HG02981 (cell line): ENCODE measurements at regions not wholly inside any gene's neighbourhood (a gene's known extent, or its start where the extent isn't known, plus 50 kb on each side); places are given as distances from the start of the nearest gene placed in this dataset.

Experiments
- ATAC-seq: cut with Tn5 transposase; IDR thresholded peaks from one replicate; pipeline ENCODE4 v1.9.1; 2021; ENCODE audit warnings: mild to moderate bottlenecking, moderate library complexity; ENCODE audit not compliant: unreplicated experiment

- no peak for ATAC-seq
Observed at GRCh38 chr2:35378791-35379190, 976.8 kb upstream of the CRIM1 start.

DNA sequence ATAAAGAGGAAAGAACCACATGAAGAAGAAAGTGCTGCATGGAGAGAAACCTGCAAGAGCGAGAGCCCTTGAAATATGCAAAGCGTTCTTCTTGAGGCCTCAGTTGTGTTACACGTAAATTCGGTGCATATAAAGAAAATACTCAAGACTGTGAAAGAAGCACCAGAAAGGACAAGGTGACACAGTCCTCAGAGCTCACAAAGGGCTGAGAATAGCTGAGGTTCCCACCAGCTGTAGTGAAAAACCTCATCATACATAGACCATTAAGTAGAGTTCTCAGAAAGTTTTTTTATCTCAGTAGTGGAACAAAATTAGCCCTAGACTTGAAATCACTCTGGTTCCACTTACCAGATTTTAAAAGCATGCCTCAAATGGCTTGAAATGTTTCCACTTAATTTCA is 980.7 kb upstream of the CRIM1 start:
- ATAC-seq, result no peak

DNA sequence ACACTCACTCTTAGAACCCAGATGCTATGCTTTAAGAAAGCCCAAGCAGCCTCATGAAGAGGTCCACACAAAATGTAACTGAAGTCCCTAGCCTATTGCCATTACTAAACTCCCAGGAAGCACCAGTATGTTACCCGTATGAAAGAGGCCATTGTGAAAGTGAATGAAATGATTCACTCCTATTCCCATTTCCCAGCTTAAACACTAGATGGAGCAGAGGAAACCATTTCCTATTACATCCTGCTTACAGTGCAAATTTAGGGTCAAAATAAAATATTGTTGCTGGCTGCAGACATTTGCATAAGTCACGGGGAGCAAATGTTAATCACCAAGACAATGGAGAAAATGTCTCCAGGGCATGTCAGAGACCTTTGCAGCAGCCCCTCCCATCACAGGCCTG is 989.7 kb upstream of the CRIM1 start:
- no peak for ATAC-seq

DNA sequence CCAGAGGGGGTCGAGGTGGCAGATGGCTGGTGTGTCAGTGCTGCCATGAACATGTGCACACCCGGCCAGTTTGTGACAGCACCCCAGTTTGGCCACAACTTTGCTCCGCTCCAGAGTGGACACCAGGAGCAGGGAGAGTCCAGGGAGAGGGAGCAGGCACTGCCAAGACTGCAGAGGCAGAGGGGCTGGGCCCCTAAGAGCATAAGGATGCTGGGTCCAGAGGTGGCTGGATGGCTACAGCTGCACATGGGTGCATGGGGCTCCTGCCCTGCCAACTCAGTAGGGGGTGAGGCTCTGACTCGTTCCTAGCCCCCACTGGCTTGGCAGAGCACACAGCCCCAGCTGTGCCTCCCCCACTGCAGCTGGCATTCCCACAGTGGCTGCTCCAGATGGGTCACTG is 999.2 kb upstream of the CRIM1 start:
- no peak for ATAC-seq

GRCh38 chr2:35355056-35355455 is 1000.5 kb upstream of the CRIM1 start:
- ATAC-seq, result no peak

DNA sequence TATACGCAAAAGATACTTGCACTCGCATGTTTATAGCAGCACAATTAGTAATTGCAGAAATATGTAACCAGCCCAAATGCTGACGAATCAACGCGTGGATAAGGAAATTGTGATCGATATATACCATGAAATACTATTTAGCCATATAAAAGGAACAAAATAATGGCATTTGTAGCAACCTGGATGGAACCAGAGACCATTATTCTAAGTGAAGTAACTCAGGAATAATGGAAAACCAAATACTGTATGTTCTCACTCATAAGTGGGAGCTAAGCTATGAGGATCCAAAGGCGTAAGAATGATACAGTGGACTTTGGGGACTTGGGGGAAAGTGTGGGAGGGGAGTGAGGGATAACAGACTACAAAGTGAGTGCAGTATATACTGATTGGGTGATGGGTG is 1008.0 kb upstream of the CRIM1 start:
- no peak for ATAC-seq

DNA sequence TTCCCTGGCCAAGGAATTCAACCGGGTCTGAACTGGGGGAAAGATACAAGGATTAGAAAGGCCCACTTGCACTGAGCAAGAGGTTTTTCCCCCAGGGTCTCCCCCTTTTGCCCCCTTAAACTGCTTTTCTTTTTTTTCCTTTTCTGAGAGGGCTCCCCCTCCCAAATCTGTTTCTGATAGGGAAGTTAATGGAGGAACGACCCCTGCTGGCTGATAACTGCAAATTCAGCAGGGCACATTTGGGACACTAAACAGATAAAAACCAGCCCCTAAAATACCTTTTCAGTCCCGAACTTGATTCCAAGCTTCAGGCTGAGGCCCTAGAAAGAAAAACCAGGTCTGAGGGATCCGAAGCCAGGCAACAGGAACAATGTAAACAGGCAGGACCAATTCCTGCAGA is 1012.4 kb upstream of the CRIM1 start:
- ATAC-seq, result no peak

DNA sequence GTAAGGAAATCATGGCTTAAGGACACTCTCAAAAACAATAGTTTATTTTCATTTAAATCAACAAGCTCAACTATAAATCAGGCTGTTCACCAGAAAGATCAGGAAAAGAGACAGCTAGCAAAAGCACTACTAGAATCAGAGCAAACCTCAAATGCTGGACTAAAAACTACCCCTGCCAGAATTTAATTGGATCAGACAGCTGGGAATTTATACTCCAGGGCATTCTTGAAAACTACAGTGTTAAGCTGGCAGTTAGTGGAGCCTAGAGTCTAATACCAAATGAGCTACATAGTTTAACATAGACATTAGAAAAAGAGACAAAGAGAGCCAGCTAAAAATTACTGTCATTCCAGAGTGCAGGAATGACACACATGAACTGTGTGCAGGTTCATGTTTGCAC is 1016.4 kb upstream of the CRIM1 start:
- no peak for ATAC-seq

DNA sequence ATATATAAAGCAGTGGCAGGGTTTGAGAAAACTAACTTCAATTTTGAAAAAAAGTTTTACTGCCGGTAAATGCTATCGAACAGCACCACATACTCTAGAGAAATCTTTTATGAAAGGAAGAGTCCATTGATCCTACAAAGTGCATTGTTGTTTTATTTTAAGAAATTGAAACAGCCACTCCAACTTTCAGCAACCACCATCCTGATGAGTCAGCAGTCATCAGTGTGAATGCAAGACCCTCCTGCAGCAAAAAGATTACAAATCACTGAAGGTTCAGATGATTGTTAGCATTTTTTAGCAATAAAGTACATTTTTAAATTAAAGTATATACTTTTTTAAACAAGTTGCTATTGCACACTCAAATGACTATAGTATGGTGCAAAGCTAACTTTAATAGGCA is 1017.7 kb upstream of the CRIM1 start:
- no peak for ATAC-seq

DNA sequence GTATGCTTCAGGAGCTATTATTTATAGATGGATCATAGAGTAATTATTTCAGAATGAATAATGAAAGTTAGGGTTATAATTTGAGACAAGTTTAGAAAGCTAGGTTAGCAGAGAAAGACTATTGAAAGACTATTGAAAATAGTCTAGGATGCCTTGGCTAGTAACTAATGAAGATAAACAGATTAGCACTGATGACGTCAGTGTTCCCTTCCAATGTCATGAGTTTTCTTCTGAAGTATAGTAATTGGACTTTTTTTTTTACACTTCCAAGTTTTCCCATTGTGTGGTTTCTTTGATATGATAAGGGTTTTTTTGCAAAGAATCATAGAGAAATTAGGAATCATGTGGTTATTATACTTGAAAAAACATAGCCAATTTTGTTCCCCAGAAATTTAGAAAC is 1041.5 kb upstream of the CRIM1 start:
- no peak for ATAC-seq

DNA sequence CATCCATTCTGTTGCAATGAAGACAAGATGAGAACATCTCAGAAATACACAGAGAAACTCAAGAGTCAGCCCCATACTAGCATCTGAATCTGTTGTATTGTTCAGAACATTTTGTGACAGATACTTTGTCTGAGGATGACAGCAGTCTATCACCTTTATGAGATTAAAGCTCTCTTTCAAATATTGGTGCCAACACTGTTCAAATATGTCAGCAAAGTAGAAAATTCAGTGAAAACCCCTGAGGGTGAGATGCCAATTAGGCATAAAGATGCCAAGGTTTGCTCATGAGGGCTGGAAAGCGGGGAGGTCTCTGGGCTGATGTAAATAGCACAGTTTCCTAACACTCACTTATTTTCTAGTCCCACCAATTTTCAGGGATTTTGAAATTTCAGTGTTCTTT is 1054.2 kb upstream of the CRIM1 start:
- no peak for ATAC-seq

DNA sequence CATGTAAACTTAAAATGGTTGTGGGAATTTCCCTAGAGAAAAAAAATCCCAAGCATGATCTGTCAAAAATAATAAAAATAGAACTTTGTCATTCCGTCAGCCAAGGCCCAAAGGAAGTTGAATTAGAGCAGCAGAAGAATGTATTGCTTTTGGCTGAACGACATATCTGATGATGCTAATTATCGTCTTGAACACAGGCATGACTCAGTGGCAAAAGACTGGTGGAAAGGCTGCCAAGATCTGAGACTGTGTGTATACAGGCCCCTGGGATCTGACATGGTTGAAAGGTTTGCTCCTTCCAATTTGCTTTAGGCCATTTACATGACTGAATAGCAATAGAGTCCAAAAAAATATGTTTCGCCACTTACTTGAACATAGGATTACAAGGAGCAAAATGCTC is 1057.1 kb upstream of the CRIM1 start:
- ATAC-seq, result no peak

DNA sequence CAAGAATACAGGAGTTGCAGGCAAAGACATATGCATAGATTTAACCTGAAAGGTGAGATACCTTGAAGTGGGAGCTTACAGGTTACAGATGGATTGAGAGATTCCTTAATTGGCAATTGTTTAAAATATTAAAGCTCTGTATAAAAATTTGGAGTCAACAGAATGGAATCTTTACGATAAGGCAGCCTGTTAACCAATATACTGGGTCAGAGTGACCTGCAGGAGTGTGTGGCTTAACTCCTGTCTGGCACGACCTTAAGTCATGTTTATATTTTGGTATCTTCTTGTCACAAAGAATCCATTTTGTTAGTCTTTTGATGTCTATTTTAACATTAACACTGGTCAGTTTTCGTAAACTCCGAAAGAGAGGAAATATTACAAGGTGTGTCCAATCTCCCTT is 1058.2 kb upstream of the CRIM1 start:
- no peak for ATAC-seq

- no peak for ATAC-seq
Observed at GRCh38 chr2:35294636-35295263, 1060.8 kb upstream of the CRIM1 start.

- ATAC-seq, result no peak
Observed at GRCh38 chr2:35293261-35293660, 1062.3 kb upstream of the CRIM1 start.

DNA sequence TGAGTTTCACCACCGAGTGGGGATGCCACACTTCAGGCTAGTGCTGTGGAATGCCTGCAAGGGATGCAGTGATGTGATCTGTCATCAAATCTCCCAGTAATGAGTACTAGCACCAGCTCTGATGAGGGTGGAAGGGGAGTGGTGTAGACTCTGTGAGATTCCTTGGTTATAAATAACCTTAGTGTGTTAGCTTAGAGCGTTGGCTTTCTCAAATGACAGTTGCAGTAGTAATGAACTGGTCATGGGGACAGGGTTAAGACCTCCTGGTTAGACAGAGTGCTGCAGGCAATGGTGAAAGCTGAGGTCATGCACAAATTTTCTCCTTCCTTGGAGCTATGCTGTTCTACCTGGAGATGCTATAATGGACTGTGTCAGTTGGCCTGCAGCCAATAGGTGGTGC is 1063.4 kb upstream of the CRIM1 start:
- no peak for ATAC-seq

GRCh38 chr2:35281702-35282101 is 1073.9 kb upstream of the CRIM1 start:
- no peak for ATAC-seq

GRCh38 chr2:35255826-35256225 is 1099.8 kb upstream of the CRIM1 start:
- no peak for ATAC-seq

GRCh38 chr2:35251156-35251555 is 1104.4 kb upstream of the CRIM1 start:
- no peak for ATAC-seq

DNA sequence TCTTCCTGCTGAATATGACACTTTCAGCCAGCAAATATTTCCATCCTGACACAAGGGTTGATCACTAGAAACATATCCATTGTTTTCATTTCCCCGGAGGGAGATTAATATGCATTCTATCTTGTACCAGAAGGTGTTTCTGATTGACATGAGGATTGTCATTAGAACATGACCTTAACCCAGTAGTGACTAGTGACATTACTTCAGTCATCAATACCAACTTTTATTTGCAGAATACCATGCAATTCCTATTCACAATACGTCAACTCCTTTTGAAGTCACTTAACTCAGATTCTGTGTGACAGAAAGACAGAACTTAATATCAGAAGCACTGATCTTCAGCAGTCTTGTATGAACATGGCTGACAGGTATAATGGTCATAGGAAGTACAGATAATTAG is 1108.9 kb upstream of the CRIM1 start:
- ATAC-seq, result no peak

GRCh38 chr2:35228584-35228983 is 1127.0 kb upstream of the CRIM1 start:
- ATAC-seq, result no peak

DNA sequence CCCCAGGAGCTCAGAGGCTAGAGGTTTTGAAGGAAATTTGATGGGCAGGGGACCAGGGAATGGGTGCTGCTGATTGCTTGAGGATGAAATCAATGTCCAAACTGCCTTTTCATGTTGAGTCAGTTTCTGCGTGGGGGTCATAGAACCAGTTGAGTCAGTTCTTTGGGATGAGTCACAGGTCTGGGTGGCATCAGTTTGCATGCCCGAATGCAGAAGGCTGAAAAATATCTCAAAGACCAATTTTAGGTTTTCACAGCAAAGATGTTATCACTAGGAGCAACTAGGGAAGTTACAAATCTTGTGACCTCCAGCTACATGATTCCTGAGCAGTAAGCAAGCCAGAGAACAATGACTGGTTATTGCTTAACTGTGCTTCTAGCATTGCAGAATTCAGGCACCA is 1135.1 kb upstream of the CRIM1 start:
- ATAC-seq, result no peak

- ATAC-seq, result no peak
Observed at GRCh38 chr2:35204881-35205280, 1150.7 kb upstream of the CRIM1 start.

DNA sequence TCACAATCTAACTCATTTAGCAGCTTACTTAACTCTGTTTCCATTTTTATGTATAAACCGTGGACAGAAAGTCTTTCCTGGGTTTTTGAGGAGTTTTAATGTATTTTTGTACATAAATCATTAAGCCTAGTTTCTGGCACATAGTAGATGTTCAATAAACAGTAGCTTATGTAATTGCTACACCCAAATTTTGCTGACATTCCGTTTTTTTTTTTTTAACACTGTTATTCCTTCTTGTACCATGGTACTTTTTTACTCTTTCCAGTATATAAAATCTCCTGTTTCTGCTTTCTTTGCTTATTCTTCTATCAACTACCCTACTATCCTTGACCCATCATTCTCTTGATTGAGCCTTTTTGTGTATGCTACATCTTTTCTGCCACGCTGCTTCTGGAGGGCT is 1151.3 kb upstream of the CRIM1 start:
- no peak for ATAC-seq
